HG02759 (cell line): ENCODE measurements at regions not wholly inside any gene's neighbourhood (a gene's known extent, or its start where the extent isn't known, plus 50 kb on each side); places are given as distances from the start of the nearest gene placed in this dataset.

ENCODE experiments used
- ATAC-seq: cut with Tn5 transposase; IDR thresholded peaks from one replicate; pipeline ENCODE4 v1.9.1; 2021; ENCODE audit warnings: mild to moderate bottlenecking, moderate library complexity; ENCODE audit not compliant: unreplicated experiment

DNA sequence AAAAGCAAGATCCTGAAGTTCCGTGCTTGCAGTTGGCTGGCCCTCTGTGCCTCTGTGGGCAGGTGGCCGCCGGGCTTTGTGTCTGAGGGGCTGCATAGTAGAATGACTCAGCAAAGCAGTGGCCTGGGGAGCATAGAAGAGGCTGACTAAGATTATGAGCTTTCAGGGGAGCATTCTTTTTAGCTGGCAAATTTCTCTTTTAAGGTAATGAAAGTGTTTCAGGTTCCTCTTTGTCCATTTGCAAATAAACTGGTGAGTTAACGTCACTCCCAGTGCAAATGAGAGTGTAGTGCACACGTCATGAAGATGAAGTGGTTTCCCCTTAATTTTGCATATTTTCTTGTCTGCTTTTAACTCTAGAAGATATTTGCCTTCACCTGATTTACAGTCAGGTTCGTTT is 98.6 kb downstream of the BCL2L11 start:
- ATAC-seq, result peak; percentile 85

GRCh38 chr2:111219734-111220505 is 99.2 kb downstream of the BCL2L11 start:
- ATAC-seq, result no peak

GRCh38 chr2:111220962-111221361 is 100.2 kb downstream of the BCL2L11 start:
- no peak for ATAC-seq

GRCh38 chr2:111221701-111222100 is 101.0 kb downstream of the BCL2L11 start:
- ATAC-seq, result no peak

GRCh38 chr2:111222204-111222866 is 101.6 kb downstream of the BCL2L11 start:
- ATAC-seq, result no peak

DNA sequence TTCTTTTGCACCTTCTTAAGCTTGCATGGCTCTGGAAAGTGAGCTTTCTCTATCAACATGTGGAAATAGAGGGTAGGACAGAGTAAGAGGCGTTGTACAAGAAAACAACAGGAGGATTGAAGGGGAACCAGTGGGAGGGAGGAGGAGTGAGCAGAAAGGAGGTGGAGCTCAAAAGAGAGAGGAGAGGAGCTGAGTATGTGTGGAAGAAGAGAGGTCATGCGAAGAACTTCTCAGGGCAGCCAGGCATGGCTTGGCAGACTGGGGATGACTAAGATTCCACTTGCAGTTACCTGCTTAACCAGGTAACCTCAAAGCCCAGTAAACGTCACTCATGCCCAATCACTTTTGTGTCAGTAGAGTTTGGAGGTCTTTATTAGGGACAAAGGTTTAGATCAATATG is 105.1 kb downstream of the BCL2L11 start:
- no peak for ATAC-seq

GRCh38 chr2:111226876-111227700 is 106.4 kb downstream of the BCL2L11 start:
- no peak for ATAC-seq

- ATAC-seq, result no peak
Measured at GRCh38 chr2:111227716-111228141, 107.0 kb downstream of the BCL2L11 start.

DNA sequence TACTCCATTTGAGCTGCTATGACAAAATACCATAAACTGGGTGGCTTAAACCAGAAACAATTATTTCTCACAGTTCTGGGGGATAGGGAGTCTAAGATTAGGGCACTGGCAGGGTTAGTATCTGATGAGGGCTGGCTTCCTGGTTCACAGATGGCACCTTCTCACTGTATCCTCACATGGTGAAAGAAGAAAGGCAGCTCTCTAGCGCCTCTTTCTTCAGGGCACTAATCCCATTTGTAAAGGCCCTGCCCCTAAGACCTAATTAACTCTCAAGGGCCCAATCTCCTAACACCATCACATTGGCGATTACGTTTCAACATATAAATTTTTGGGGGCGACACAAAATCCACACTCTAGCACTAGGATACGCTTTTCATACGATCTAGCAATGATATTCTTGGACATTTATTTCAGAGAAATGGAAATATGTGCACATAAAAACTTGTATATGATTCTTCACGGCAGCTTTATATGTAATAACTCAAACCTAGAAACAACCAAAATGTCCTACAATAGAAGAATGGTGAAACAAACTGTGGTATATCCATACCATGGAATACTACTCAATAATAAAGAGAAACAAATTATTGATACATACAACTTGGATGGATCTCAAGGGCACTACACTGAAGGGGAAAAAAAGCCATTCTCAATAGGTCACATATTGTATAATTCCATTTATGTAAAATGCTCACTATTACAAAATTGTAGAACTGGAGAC is 111.0 kb downstream of the BCL2L11 start:
- no peak for ATAC-seq

GRCh38 chr2:111235192-111236015 is 114.7 kb downstream of the BCL2L11 start:
- ATAC-seq, result no peak

GRCh38 chr2:111236025-111236424 is 115.3 kb downstream of the BCL2L11 start:
- no peak for ATAC-seq

- no peak for ATAC-seq
Measured at GRCh38 chr2:111238296-111238695, 117.6 kb downstream of the BCL2L11 start.

DNA sequence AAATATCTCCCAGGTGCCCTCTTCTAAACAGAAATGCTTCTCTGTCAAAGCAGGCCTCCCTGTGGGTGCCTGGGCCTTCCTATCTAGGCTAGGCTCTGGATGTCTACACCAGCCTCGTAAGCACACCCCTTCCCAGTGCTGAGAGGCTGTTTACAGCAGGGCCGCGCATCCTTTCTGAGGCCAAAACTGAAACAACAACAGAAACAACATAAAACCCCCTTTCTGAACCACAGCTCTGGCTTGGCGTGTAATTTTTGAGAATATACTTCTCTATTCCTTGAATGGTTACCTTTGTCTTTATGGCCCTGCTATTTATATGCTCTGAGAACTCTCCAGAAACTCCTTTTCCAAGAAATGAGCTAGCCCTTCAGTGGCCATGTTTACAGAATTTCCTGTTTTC is 118.4 kb downstream of the BCL2L11 start:
- ATAC-seq, result peak; percentile 92

DNA sequence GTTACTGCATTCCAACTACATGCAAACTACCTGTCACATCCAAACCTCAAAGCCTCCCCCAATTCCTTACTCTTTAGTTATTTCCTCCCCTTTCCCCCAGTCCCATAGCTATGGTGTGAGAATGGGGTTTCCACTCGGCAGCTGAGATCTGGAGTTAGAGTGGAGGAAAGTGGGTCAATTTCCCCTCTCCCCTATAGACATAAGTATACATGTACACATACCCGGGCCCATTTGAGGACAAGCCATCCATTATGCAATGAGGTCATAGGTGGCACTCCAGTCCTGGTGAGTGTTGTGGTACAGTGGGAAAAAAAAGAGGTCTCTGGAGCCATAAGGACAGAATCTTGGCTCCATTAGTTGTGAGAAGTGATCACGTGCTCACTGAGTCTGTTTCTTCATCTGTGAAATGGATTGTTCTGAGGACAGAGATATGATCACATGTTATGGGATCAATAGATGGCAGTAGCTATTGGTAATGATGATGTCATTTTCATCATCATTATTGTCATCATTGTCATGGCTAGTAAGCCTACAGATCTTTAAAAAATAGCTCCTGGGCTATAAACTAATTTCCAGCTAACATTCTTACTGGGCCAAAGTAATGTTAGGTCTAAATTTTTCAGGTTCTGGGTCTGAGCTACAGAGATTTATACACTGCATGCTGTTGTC is 119.0 kb downstream of the BCL2L11 start:
- ATAC-seq, result no peak

DNA sequence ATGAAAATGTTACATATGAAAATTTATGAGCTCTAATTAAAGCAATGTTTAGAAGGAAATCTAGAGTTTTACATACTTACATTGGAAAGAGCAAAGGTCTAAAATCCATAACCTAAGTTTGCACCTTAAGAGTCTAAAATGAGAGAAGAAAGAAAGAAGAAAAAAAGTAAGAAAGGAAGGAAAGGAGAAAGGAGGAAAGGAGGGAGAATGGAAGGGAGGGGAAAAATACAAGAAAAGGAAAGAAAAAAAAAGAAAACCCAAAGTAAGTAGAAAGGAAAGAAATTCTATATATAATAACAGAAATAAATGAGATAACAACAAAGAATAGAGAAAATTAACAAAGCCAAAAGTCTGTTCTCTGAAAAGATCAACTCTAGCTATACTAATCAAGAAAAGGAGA is 122.6 kb downstream of the BCL2L11 start:
- ATAC-seq, result no peak

DNA sequence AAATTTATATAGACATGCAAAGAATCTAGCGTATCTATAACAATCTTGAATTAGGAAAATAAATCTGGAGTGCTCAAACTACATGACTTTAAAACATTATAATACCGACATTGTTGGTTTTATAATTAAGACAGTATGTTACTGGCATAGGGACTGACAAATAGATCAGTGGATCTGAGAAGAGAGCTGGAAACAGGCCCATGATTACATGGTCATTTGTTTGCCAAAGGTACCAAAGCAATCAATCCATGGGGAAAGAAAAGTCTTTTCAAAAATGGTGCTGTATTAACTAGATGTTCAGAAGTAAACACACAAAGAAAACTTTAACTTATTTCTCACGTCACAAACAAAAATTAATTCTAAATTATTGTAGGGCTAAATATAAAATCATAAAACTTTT is 124.2 kb downstream of the BCL2L11 start:
- no peak for ATAC-seq

- no peak for ATAC-seq
Measured at GRCh38 chr2:111246620-111247061, 125.9 kb downstream of the BCL2L11 start.

- no peak for ATAC-seq
Measured at GRCh38 chr2:111247491-111247890, 126.8 kb downstream of the BCL2L11 start.

GRCh38 chr2:111249806-111250205 is 129.1 kb downstream of the BCL2L11 start:
- ATAC-seq, result no peak
